ENCODE measurements at regions not wholly inside any gene's neighbourhood (a gene's known extent, or its start where the extent isn't known, plus 50 kb on each side); places are given as distances from the start of the nearest gene placed in this dataset.

- whole genome bisulfite sequencing (ENCODE audit: extremely low coverage, insufficient read length, low lambda C conversion rate): no CpG with 5 or more reads among the region's 1 CpG
- no peak overlapping the region for H3K4ac ChIP-seq (ENCODE audit: low read depth, low read length)
- Mint-ChIP-seq H3K4me1 (peaks cover 4 to 8% of the 10 kb centered on the region in 2 experiments), H3K36me3 (ENCODE audit: insufficient read depth in 1 of 3, low read depth in 3 of 3) (peaks cover 0 to 5% (median 0%) of the 10 kb centered on the region in 3 experiments; a peak in 1 of 7 replicates), H3K4me3 (no peak overlapping the region), H3K9me3 (peaks cover 2 to 3% of the 10 kb centered on the region in 2 experiments; a peak in 2 of 5 replicates), H3K27ac (no peak overlapping the region), H3K27me3 (ENCODE audit: low read depth) (no peaks in the 10 kb centered on the region; the same call in 1 of the 2 replicates)
- no peak overlapping the region for H2BK15ac ChIP-seq (ENCODE audit: low read depth, low read length)
- H3K4me2 ChIP-seq (ENCODE audit: insufficient read depth, insufficient read length, low read length): no peak overlapping the region
- no peak overlapping the region for H3K27ac ChIP-seq (ENCODE audit: insufficient read length, low read depth, low read length)
- no peaks in the 10 kb centered on the region for H3K23me2 ChIP-seq (ENCODE audit: insufficient read length, low read depth, low read length, poor library complexity, severe bottlenecking)
- no peak overlapping the region for H4K8ac ChIP-seq (replicated peaks; ENCODE audit: insufficient read length, low read depth, low read length)
- H3K18ac ChIP-seq (ENCODE audit: insufficient read length, low read depth, low read length): no peak overlapping the region
- no peak overlapping the region for H2BK20ac ChIP-seq (ENCODE audit: low read depth, low read length, poor library complexity, severe bottlenecking)
- DNase-seq: no peak
- H3K4me1 ChIP-seq (ENCODE audit: insufficient read depth, low read length): no peaks in the 10 kb centered on the region
- no peak overlapping the region for H3K56ac ChIP-seq (ENCODE audit: insufficient read length, low read depth, low read length)
- H3K79me1 ChIP-seq (ENCODE audit: insufficient read depth, low read depth, low read length, poor library complexity, severe bottlenecking): no peaks in the 10 kb centered on the region
- no peak overlapping the region for H2BK12ac ChIP-seq (ENCODE audit: insufficient read length, low read depth, low read length)
- H3K14ac ChIP-seq (ENCODE audit: insufficient read depth, low read length): no peak overlapping the region
- H4K5ac ChIP-seq (ENCODE audit: insufficient read length, low read depth, low read length): no peak overlapping the region
- H2AFZ ChIP-seq (ENCODE audit: low read length): no peak overlapping the region
- no peaks in the 10 kb centered on the region for H3K79me2 ChIP-seq (ENCODE audit: insufficient read depth, low read length)
- no peak overlapping the region for H3T11ph ChIP-seq (ENCODE audit: low read length)
- no peak overlapping the region for H2AK5ac ChIP-seq (ENCODE audit: insufficient read length, low read length)
- no peak overlapping the region for H3K23ac ChIP-seq (ENCODE audit: insufficient read length, low read depth, low read length)
- no peak overlapping the region for H2BK5ac ChIP-seq (ENCODE audit: insufficient read length, low read length)
- no peaks in the 10 kb centered on the region for H4K20me1 ChIP-seq (ENCODE audit: control insufficient read depth, insufficient read depth, insufficient read length)
- no peaks in the 10 kb centered on the region for H3K9me3 ChIP-seq (ENCODE audit: control insufficient read depth, low read depth, low read length)
- H2BK120ac ChIP-seq (ENCODE audit: low read depth, low read length, poor library complexity, severe bottlenecking): no peak overlapping the region
- no peak overlapping the region for H3K9ac ChIP-seq (ENCODE audit: extremely low read depth, insufficient read length, low read length)
- no peak for TF ChIP-seq CTCF (conservative IDR thresholded peaks at IDR 0.05)
- H3K27me3 ChIP-seq (ENCODE audit: insufficient read depth, low read length): no peaks in the 10 kb centered on the region
- no peak overlapping the region for H4K91ac ChIP-seq (ENCODE audit: insufficient read length, low read depth, low read length)
Observed at GRCh38 chr10:3976718-3977117, 191.7 kb upstream of the KLF6 start.
